ENCODE measurements at regions not wholly inside any gene's neighbourhood (a gene's known extent, or its start where the extent isn't known, plus 50 kb on each side); places are given as distances from the start of the nearest gene placed in this dataset.
"Not testable (repeated sequence)": the region's sequence is repeated elsewhere in the genome, so short reads cannot be mapped to it uniquely, and the experiment has no call there.

DNA sequence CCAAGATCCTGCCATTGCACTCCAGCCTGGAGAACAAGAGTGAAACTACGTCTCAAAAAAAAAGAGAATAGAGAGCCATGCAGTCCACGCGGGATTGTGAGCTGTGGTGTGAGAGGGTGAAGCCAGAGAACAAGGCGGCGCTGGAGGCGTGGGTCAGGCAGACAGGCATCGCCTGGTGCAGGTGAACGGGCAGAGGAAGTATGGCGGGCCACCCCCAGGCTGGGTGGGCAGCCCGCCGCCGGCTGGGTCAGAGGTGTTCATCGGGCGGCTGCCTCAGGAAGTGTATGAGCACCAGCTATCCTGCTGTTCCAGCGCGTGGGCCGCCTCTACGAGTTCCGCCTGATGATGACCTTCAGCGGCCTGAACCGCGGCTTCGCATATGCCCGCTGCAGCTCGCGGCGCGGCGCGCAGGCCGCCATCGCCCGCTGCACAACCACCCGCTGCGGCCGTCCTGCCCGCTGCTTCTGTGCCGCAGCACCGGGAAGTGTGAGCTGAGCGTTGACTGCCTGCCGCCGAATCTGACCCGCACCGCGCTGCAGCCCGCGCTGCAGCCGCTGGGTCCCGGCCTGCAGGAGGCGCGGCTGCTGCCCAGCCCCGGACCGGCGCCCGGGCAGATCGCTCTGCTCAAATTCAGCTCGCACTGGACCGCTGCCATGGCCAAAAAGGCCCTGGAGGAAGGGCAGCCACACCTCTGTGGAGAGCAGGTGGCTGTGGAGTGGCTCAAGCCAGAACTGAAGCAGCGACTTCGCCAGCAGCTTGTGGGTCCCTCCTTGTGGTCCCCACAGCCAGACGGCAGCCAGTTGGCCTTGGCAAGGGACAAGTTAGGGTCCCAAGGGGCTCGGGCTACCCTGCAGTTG lies 95.5 kb upstream of the PLEKHM1 start:
- H3K27me3 ChIP-seq; H3K36me3 ChIP-seq (ENCODE audit: low read depth, missing control alignments); intact Hi-C loops (cut with DNase I; ENCODE audit: low total_unique reads); H3K4me1 ChIP-seq; H3K9me3 ChIP-seq: not testable (repeated sequence)
- peak overlapping the region in 1 of 2 donors; percentile 74 for H3K27ac ChIP-seq
- H3K4me3 ChIP-seq: peak overlapping the region; percentile 63 to 80
- 0 to 4% methylated on average over 14 to 42 of the region's 62 CpGs for WGBS, 2 donors
- peak in 1 of 3 experiments; percentile 11 for TF ChIP-seq CTCF (IDR thresholded peaks at IDR 0.05)
- DNase-seq: peak; percentile 38

DNA sequence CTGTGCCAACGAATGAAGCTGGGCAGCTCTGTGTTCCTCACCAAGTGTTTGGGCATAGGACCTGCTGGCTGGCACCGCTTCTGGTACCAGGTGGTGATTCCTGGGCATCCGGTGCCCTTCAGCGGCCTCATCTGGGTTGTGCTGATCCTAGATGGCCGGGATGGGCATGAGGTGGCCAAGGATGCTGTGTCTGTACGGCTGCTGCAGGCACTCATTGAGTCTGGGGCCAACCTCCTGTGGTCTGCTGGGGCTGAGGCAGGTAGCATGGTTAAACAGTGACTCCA lies 96.1 kb upstream of the PLEKHM1 start:
- H3K9me3 ChIP-seq; intact Hi-C loops (cut with DNase I; ENCODE audit: low total_unique reads); H3K4me3 ChIP-seq; H3K27me3 ChIP-seq; H3K36me3 ChIP-seq (ENCODE audit: low read depth, missing control alignments); DNase-seq; H3K4me1 ChIP-seq; H3K27ac ChIP-seq: not testable (repeated sequence)
- WGBS, 2 donors: 45 to 80% methylated on average over 1 to 2 of the region's 6 CpGs

GRCh38 chr17:45592433-45592923 lies 102.0 kb upstream of the PLEKHM1 start:
- H3K4me1 ChIP-seq; H3K36me3 ChIP-seq (ENCODE audit: low read depth, missing control alignments); H3K27ac ChIP-seq; H3K4me3 ChIP-seq; H3K27me3 ChIP-seq; intact Hi-C loops (cut with DNase I; ENCODE audit: low total_unique reads); H3K9me3 ChIP-seq: not testable (repeated sequence)
- peak; percentile 87 for DNase-seq
- 13 to 15% methylated on average over 5 to 6 of the region's 6 CpGs for WGBS, 2 donors
- TF ChIP-seq CTCF (IDR thresholded peaks at IDR 0.05): peak; percentile 68 to 78 (median 74)

DNA sequence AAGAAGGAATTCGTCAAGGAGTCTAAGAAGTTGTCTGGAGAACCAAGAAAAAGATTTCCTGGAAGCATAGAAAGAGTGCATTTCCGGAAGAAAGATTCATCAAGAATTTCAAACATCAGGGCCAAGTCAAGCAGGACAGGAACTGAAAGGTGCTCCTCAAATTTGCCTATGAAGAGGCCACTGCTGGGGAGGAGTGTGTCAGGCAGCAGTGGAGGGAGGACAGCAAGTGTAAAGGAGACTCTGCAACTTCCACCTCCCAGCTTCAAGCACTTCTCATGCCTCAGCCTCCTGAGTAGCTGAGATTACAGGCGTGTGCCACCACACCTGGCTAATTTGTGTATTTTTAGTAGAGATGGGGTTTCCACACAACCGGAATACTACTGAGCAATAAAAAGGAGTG lies 105.8 kb upstream of the PLEKHM1 start:
- not testable (repeated sequence) for H3K9me3 ChIP-seq

GRCh38 chr17:45600052-45601012 lies 109.8 kb upstream of the PLEKHM1 start:
- H3K4me1 ChIP-seq; DNase-seq; H3K27me3 ChIP-seq; H3K27ac ChIP-seq; H3K4me3 ChIP-seq; H3K36me3 ChIP-seq (ENCODE audit: low read depth, missing control alignments); intact Hi-C loops (cut with DNase I; ENCODE audit: low total_unique reads); H3K9me3 ChIP-seq: not testable (repeated sequence)
- WGBS, 2 donors: 84% methylated on average over 4 of the region's 21 CpGs; no CpG with 5 or more reads in 1 of the 2 donors

More for the DNA sequence above, 105.8 kb upstream of the PLEKHM1 start:
- H3K27me3 ChIP-seq; H3K36me3 ChIP-seq (ENCODE audit: low read depth, missing control alignments); H3K27ac ChIP-seq; intact Hi-C loops (cut with DNase I; ENCODE audit: low total_unique reads); H3K4me1 ChIP-seq; H3K4me3 ChIP-seq; DNase-seq: not testable (repeated sequence)
- WGBS, 2 donors: 74 to 85% methylated on average over 4 of the region's 4 CpGs

DNA sequence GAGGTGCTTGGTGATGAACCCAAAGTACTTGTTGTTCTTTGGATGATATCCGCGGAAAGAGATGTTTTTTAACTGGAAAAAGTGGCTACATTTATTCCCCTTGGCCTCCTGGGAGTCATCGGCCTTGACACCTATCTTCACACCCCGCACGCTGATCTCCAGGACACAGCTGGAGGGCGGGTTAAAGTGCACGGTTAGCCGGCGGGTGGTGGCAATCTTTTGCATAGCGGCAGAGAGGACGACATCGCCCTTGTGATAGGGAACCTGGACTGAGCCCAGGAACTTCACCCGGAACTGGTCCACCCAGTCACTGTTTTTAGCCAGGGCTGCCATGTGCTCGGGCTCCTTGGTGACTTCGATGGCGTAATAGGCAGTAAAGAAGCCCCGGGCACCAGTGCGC lies 110.5 kb upstream of the PLEKHM1 start:
- 62 to 73% methylated on average over 5 to 6 of the region's 18 CpGs for WGBS, 2 donors

GRCh38 chr17:45601605-45602539 lies 111.4 kb upstream of the PLEKHM1 start:
- H3K4me3 ChIP-seq; H3K4me1 ChIP-seq; H3K9me3 ChIP-seq; DNase-seq; H3K27ac ChIP-seq; H3K27me3 ChIP-seq; intact Hi-C loops (cut with DNase I; ENCODE audit: low total_unique reads); H3K36me3 ChIP-seq (ENCODE audit: low read depth, missing control alignments): not testable (repeated sequence)
- 29% methylated on average over 32 of the region's 63 CpGs; no CpG with 5 or more reads in 1 of the 2 donors for WGBS, 2 donors

More for the DNA sequence above, 110.5 kb upstream of the PLEKHM1 start:
- DNase-seq; H3K36me3 ChIP-seq (ENCODE audit: low read depth, missing control alignments); H3K27ac ChIP-seq; H3K9me3 ChIP-seq; H3K4me3 ChIP-seq; H3K27me3 ChIP-seq; intact Hi-C loops (cut with DNase I; ENCODE audit: low total_unique reads); H3K4me1 ChIP-seq: not testable (repeated sequence)

DNA sequence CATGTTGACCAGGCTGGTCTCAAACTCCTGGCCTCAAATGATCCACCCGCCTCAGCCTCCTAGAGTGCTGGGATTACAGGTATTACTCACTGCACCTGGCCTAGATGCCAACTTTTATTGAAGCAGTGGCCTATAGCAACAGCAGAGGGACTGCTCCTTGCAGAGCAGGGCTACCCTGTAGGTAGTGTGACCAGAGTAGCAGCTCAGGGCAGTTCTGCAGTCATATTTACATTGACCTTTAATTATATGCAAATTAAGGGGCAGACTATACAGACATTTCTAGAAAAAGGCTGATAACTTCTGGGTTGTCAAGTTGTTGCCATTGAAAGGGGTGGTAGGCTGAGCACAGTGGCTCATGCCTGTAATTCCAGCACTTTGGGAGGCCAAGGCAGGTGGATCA lies 115.2 kb upstream of the PLEKHM1 start:
- H3K27ac ChIP-seq; H3K27me3 ChIP-seq; H3K4me3 ChIP-seq; H3K36me3 ChIP-seq (ENCODE audit: low read depth, missing control alignments); H3K4me1 ChIP-seq; intact Hi-C loops (cut with DNase I; ENCODE audit: low total_unique reads); DNase-seq; H3K9me3 ChIP-seq: not testable (repeated sequence)
- WGBS, 2 donors: 100% methylated on average over 1 of the region's 1 CpG; no CpG with 5 or more reads in 1 of the 2 donors

DNA sequence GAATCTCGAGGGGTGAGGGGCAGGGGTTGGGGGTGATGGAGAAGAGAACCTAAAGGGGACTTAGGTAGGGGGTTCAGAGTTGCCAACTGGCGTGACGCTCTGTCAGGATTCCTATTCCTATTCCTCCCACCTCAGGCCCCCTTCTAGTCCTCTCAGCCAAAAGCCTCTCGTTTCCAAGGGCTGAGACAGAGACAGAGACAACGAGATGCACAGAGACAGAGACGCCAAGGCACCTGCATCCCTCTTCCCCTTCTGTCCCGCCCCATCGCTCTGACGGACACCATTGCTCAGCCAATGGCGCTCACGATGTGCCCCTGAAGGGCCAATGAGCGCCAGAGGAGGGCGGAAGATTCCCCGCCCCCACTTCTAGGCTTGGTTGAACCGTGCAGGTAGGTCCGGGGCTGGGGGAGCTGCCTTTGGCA lies 129.5 kb upstream of the PLEKHM1 start:
- intact Hi-C loops (cut with DNase I; ENCODE audit: low total_unique reads); H3K36me3 ChIP-seq (ENCODE audit: low read depth, missing control alignments); H3K27ac ChIP-seq; H3K4me1 ChIP-seq; H3K9me3 ChIP-seq; H3K27me3 ChIP-seq: not testable (repeated sequence)
- WGBS, 2 donors: 0 to 7% methylated on average over 7 to 11 of the region's 16 CpGs
- H3K4me3 ChIP-seq: peak overlapping the region; percentile 61 to 85
- peak; percentile 90 for DNase-seq

Measured in testis (tissue), 2 donors.